Mucosa of rectum (tissue), 2 donors: ENCODE measurements at regions not wholly inside any gene's neighbourhood (a gene's known extent, or its start where the extent isn't known, plus 50 kb on each side); places are given as distances from the start of the nearest gene placed in this dataset.

ENCODE experiments used
- H3K27ac ChIP-seq, 2 donors: one replicate each; pipeline ENCODE4 v1.7.0; 2013; ENCODE audit warnings: inconsistent platforms in 2 of 2, low read depth in 2 of 2, low read length in 2 of 2
- H3K27me3 ChIP-seq, 2 donors: one replicate each; pipeline ENCODE4 v1.7.0; 2013; ENCODE audit warnings: low read length in 2 of 2; ENCODE audit not compliant: control insufficient read depth in 2 of 2, insufficient read depth in 2 of 2
- H3K36me3 ChIP-seq, 2 donors: one replicate each; pipeline ENCODE4 v1.7.0; 2013; ENCODE audit warnings: low read length in 2 of 2; ENCODE audit not compliant: control insufficient read depth in 2 of 2, insufficient read depth in 2 of 2
- H3K4me1 ChIP-seq, 2 donors: one replicate each; pipeline ENCODE4 v1.7.0; 2013; ENCODE audit warnings: low read length in 2 of 2, mild to moderate bottlenecking in 1 of 2; ENCODE audit not compliant: control insufficient read depth in 2 of 2, insufficient read depth in 2 of 2
- H3K4me3 ChIP-seq, 2 donors: one replicate each; pipeline ENCODE4 v1.7.0; 2013; ENCODE audit warnings: low read length in 2 of 2
- H3K9ac ChIP-seq, 2 donors: one replicate each; pipeline ENCODE4 v1.7.0; 2013; ENCODE audit warnings: low read length in 2 of 2, low read depth in 1 of 2, mild to moderate bottlenecking in 1 of 2
- H3K9me3 ChIP-seq, 2 donors: one replicate each; pipeline ENCODE4 v1.7.0; 2013; ENCODE audit warnings: low read length in 2 of 2; ENCODE audit not compliant: control insufficient read depth in 2 of 2
- donor health status: healthy.
- donor health status: Normal muscosa, but diverticular disease.

DNA sequence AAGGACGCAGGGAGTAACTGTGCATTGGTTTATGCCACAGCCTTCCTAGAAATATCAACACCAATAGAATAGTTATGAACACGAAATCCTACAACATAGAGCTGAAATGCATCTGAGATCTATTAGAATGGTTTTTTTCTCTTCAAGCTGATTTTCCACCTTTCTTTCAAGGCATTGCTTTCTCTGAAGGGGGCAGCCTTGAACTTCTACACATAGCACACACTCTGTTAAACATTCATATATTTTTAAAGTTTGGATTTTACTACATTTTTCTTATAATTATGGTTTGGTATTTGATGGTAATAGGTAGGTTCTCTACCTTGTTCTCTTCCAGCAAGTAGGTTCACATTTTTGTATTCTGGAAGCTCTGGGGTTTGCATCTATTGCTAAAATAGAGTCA is 661.8 kb downstream of the SEMA5A start:
- Histone ChIP-seq H3K9ac (no peak overlapping the region), H3K27me3 (no peaks in the 10 kb centered on the region), H3K4me3 (no peak overlapping the region)

GRCh38 chr5:8892926-8893325 is 652.9 kb downstream of the SEMA5A start:
- Histone ChIP-seq H3K9ac (no peak overlapping the region), H3K4me1 (no peaks in the 10 kb centered on the region), H3K4me3 (no peak overlapping the region), H3K27me3 (no peaks in the 10 kb centered on the region), H3K36me3 (no peaks in the 10 kb centered on the region), H3K9me3 (no peaks in the 10 kb centered on the region), H3K27ac (no peak overlapping the region)

More for the DNA sequence above, 661.8 kb downstream of the SEMA5A start:
- no peaks in the 10 kb centered on the region for H3K36me3 ChIP-seq
- H3K9me3 ChIP-seq = no peaks in the 10 kb centered on the region
- H3K27ac ChIP-seq = no peak overlapping the region
- no peaks in the 10 kb centered on the region for H3K4me1 ChIP-seq

DNA sequence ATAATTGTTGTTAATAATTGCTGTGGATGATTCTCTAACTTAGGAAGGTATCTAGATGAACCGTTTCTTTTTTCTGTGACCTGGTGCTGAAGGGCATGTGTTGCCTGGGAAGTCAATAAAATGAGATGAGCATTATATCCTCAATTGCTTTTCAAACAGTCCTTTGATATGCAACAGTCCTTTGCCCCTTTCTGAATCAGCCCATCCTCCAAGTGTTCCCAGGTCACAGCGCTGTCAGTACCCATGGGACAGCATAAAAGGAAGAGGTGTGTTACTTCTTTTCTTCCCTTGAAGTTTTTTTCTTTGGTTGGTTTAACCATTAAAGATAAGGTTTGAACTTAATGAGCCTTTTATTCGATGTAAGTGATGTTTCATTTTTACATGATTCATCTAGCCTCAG is 651.8 kb downstream of the SEMA5A start:
- H3K27ac ChIP-seq = no peak overlapping the region
- H3K4me3 ChIP-seq = no peak overlapping the region
- no peaks in the 10 kb centered on the region for H3K4me1 ChIP-seq
- no peak overlapping the region for H3K9ac ChIP-seq
- no peaks in the 10 kb centered on the region for H3K27me3 ChIP-seq
- H3K36me3 ChIP-seq = no peaks in the 10 kb centered on the region
- no peaks in the 10 kb centered on the region for H3K9me3 ChIP-seq

- Histone ChIP-seq H3K27ac (no peak overlapping the region), H3K9ac (no peak overlapping the region), H3K27me3 (no peaks in the 10 kb centered on the region), H3K4me1 (no peaks in the 10 kb centered on the region), H3K4me3 (no peak overlapping the region), H3K36me3 (no peaks in the 10 kb centered on the region), H3K9me3 (no peaks in the 10 kb centered on the region)
Measured at GRCh38 chr5:8895062-8895461, 650.8 kb downstream of the SEMA5A start.

DNA sequence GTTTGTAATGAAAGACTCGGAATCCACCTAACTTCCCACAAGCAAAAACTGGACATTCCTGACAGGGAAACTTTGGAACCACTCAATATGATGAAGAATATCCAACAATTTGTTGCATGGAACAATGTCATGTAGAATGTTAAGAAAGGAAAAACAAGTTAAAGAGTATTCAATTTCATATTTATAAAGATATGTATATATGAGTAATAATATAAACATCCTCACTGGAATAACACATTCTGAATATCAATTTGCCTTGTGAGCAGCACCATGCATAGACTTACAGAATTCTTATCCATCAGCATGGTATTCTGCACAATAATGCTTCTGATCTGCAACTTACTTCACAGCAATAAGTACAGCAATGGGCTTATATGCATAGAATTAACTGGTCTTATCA is 650.3 kb downstream of the SEMA5A start:
- no peak overlapping the region for H3K9ac ChIP-seq
- H3K4me1 ChIP-seq = no peaks in the 10 kb centered on the region
- no peak overlapping the region for H3K4me3 ChIP-seq
- H3K36me3 ChIP-seq = no peaks in the 10 kb centered on the region
- no peak overlapping the region for H3K27ac ChIP-seq
- no peaks in the 10 kb centered on the region for H3K9me3 ChIP-seq
- H3K27me3 ChIP-seq = no peaks in the 10 kb centered on the region

- H3K9me3 ChIP-seq = no peaks in the 10 kb centered on the region
- H3K4me3 ChIP-seq = no peak overlapping the region
- no peaks in the 10 kb centered on the region for H3K4me1 ChIP-seq
- no peaks in the 10 kb centered on the region for H3K27me3 ChIP-seq
- no peak overlapping the region for H3K9ac ChIP-seq
- H3K27ac ChIP-seq = no peak overlapping the region
- no peaks in the 10 kb centered on the region for H3K36me3 ChIP-seq
Measured at GRCh38 chr5:8897316-8897715, 648.6 kb downstream of the SEMA5A start.

- Histone ChIP-seq H3K4me1 (no peaks in the 10 kb centered on the region), H3K27ac (no peak overlapping the region), H3K36me3 (no peaks in the 10 kb centered on the region), H3K27me3 (no peaks in the 10 kb centered on the region), H3K4me3 (no peak overlapping the region), H3K9ac (no peak overlapping the region), H3K9me3 (no peaks in the 10 kb centered on the region)
Measured at GRCh38 chr5:8905021-8905420, 640.9 kb downstream of the SEMA5A start.

GRCh38 chr5:8906303-8906967 is 639.4 kb downstream of the SEMA5A start:
- no peak overlapping the region for H3K27ac ChIP-seq
- H3K27me3 ChIP-seq = no peaks in the 10 kb centered on the region
- H3K9ac ChIP-seq = no peak overlapping the region
- H3K9me3 ChIP-seq = no peaks in the 10 kb centered on the region
- H3K36me3 ChIP-seq = no peaks in the 10 kb centered on the region
- H3K4me3 ChIP-seq = no peak overlapping the region
- no peaks in the 10 kb centered on the region for H3K4me1 ChIP-seq

DNA sequence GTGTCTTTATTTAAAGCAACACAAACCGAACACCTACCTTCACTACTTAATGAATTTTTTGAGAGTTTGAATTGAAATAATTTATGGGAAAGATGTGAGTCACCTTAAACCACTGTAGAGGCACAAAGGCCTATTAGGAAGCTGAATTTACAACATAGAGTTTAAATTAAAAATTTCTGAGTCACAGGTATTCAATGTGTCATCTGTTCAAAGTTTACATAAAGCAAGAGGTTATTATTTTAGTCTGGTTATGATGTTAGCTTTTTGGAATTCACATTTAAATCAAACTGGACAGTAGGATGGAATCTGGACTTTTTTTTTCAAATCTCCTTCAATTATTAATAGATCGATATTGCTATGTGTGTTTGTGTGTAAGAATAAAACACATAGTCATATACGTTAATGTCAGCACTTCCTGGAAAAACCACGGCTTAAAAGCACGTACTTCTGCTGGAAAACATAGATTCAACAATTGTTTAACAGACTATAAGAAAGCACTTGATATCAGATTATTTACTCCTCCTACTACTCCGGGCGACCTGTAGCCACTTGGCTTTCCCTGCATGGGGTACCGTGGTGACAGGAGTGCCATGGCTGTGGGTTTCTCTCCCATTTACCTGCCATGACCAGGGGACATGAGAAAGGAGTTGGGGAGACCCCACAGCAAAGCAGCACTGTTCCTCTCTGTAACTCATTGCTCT is 638.6 kb downstream of the SEMA5A start:
- H3K9me3 ChIP-seq = no peaks in the 10 kb centered on the region
- no peak overlapping the region for H3K4me3 ChIP-seq
- H3K36me3 ChIP-seq = no peaks in the 10 kb centered on the region
- no peaks in the 10 kb centered on the region for H3K4me1 ChIP-seq
- no peaks in the 10 kb centered on the region for H3K27me3 ChIP-seq
- no peak overlapping the region for H3K9ac ChIP-seq
- no peak overlapping the region for H3K27ac ChIP-seq

- H3K4me3 ChIP-seq = no peak overlapping the region
- no peaks in the 10 kb centered on the region for H3K9me3 ChIP-seq
- no peaks in the 10 kb centered on the region for H3K36me3 ChIP-seq
- no peaks in the 10 kb centered on the region for H3K27me3 ChIP-seq
- H3K27ac ChIP-seq = no peak overlapping the region
- H3K9ac ChIP-seq = no peak overlapping the region
- no peaks in the 10 kb centered on the region for H3K4me1 ChIP-seq
Measured at GRCh38 chr5:8908055-8908683, 637.7 kb downstream of the SEMA5A start.
